ENCODE measurements at regions not wholly inside any gene's neighbourhood (a gene's known extent, or its start where the extent isn't known, plus 50 kb on each side); places are given as distances from the start of the nearest gene placed in this dataset.
"Not testable (repeated sequence)": the region's sequence is repeated elsewhere in the genome, so short reads cannot be mapped to it uniquely, and the experiment has no call there.

DNA sequence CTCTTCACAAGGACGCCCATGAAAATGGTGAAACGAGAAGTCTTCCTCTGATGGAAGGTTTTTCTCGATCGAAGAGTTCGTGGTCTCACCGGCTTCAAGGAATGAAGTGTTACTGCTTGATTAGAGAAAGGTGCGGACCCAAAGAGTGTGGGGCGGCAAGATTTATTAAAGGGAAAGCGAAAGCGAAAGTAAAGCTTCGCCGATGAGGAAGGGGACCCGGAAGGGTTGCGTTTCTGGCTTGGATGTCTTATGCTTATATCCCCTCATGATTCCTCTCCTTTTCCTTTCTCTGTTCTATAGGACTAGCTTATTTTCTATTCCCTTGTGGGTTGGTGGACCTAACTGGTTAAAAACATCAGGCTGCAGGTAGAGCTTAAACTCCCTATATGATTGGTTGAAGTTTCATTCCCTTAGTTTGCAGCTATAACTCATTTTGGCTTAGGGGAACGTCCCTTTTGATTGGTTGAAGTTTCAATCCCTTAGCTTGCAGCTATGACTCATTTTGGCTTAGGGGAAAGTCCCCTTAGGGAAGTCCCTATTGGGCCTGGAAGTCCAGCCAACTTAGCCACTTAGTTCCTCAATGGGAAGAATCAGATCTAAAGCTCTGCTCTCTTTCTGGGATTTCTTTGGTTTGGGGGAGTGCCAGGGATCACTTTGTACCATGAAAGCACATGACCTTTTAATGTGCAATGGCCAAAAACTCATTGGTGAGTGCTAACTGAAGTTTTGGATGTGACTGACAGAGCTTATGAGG is 1025.0 kb upstream of the PCDH10 start:
- H3K27ac Mint-ChIP-seq, result no peak overlapping the region
- H3K4me3 Mint-ChIP-seq, result peak overlapping the region; percentile 12

DNA sequence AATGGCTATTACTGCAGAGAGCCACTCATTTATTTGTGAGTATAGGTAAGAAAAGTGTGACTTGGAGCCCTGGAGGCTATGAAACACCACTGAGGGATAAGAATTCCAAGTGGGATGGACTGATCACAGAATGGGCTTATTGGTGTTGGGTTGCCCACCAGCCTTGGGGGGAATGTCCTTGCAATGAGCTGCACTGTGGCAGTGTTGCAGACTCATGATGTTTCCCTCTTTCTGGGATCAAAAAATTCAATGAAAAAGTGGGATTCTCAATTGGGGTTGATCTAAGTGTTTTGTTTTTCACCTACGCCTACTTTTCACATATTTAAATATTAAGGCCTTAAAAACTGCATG is 1024.5 kb upstream of the PCDH10 start:
- H3K27ac Mint-ChIP-seq, result no peak overlapping the region

More for the DNA sequence above, 1025.0 kb upstream of the PCDH10 start:
- H3K36me3 Mint-ChIP-seq, result no peaks in the 10 kb centered on the region
- no peak for ATAC-seq
- no peak for DNase-seq
- H3K27me3 Mint-ChIP-seq, result no peaks in the 10 kb centered on the region
- no peaks in the 10 kb centered on the region for H3K4me1 Mint-ChIP-seq
- CTCF ChIA-PET, result no interaction called here
- peaks cover 12% of the 10 kb centered on the region for H3K9me3 Mint-ChIP-seq (ENCODE audit: low read depth)

DNA sequence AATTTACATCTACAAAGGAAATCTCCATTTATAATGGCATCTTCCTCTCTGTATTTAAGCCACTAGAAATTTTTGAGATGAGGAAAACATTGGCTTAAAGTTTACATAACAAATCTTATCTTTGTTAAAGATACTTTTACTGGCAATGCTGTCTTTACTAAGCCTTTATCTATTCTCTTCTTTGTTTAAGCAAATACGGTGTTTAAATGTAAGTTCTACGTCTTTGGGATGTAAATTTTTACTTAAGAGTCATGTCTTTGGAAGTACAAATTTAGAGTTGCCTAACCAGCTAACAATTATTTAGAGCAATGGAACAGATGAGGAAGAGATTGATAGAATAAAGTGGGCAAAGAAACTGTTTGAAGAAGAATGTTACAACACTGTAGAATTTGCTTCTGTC is 1024.0 kb upstream of the PCDH10 start:
- H3K27me3 Mint-ChIP-seq, result no peaks in the 10 kb centered on the region
- H3K36me3 Mint-ChIP-seq, result no peaks in the 10 kb centered on the region
- no peak for ATAC-seq
- no peak overlapping the region for H3K4me3 Mint-ChIP-seq
- DNase-seq, result no peak
- no peak overlapping the region for H3K27ac Mint-ChIP-seq
- peaks cover 14% of the 10 kb centered on the region for H3K9me3 Mint-ChIP-seq (ENCODE audit: low read depth)
- CTCF ChIA-PET, result no interaction called here
- H3K4me1 Mint-ChIP-seq, result no peaks in the 10 kb centered on the region

More for the DNA sequence above, 1024.5 kb upstream of the PCDH10 start:
- H3K9me3 Mint-ChIP-seq (ENCODE audit: low read depth), result peaks cover 14% of the 10 kb centered on the region
- no peaks in the 10 kb centered on the region for H3K36me3 Mint-ChIP-seq
- no peak overlapping the region for H3K4me3 Mint-ChIP-seq
- CTCF ChIA-PET, result no interaction called here
- no peak for DNase-seq
- no peaks in the 10 kb centered on the region for H3K4me1 Mint-ChIP-seq
- H3K27me3 Mint-ChIP-seq, result no peaks in the 10 kb centered on the region
- ATAC-seq, result no peak

DNA sequence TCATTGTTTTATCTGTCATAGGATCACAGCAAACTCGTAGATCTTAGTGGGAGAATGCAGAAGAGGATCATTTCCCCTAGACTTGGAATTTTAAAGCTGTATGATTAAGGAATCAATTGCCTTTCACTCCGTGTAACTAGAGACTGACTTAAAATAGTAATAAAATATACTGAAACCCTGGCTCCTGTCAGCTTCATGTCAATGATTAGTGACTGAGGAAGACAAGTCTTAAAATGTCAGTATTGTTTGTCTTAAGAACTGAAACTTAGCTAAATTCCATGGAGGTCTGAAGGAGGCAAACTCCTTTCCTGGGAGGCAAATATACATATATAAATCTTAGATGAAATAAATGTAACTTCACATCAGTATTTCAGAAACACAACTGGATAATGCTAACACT is 1016.7 kb upstream of the PCDH10 start:
- no peak for ATAC-seq
- DNase-seq, result no peak
- CTCF ChIA-PET, result no interaction called here
- peaks cover 9% of the 10 kb centered on the region for H3K9me3 Mint-ChIP-seq (ENCODE audit: low read depth)
- no peak overlapping the region for H3K4me3 Mint-ChIP-seq
- H3K27ac Mint-ChIP-seq, result no peak overlapping the region
- H3K4me1 Mint-ChIP-seq, result no peaks in the 10 kb centered on the region
- H3K27me3 Mint-ChIP-seq, result no peaks in the 10 kb centered on the region
- H3K36me3 Mint-ChIP-seq, result no peaks in the 10 kb centered on the region

DNA sequence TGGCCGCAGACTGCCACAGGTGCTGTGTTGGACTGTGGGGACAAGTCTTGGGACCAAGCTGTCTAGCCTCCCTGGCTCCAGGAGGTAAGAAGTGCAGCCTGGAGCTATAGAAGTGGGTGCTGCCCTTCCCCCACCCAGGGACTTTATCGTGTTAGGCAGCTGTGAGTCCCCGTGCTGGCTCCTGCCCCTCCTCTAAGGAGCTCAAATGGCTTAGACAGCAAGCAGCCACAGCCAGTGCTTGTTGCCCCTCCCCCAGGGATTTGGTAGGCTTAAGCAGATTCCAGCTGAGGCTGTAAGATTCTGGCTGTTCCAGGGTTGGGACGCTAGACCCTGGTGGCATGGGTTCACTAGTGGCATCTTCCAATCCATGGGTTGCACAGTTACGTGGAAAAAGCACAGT is 979.4 kb upstream of the PCDH10 start:
- Mint-ChIP-seq H3K27ac (no peak overlapping the region), H3K36me3 (no peaks in the 10 kb centered on the region), H3K4me1 (no peaks in the 10 kb centered on the region), H3K4me3 (no peak overlapping the region), H3K27me3 (no peaks in the 10 kb centered on the region), H3K9me3 (ENCODE audit: low read depth) (peaks cover 9% of the 10 kb centered on the region)
- no peak for DNase-seq
- CTCF ChIA-PET, result no interaction called here
- no peak for ATAC-seq

DNA sequence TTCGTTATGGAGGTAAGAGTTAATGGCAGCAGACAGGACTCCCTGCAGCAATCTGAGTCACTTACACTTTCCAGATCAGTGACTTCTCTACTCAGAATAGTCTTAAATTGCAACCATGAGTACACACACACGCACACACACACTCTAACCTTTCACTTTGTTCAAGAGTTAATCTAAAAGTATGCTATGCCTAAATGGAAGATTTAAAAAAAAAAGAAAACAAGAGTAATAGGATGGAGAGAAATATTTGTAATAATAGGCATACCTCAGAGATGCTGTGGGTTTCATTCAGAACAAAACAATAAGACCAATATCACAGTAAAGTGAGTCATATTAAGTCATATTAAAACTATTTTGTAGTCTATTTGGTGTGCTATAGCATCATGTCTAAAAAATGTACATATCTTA is 969.1 kb upstream of the PCDH10 start:
- CTCF ChIA-PET, result no interaction called here
- Mint-ChIP-seq H3K27ac (no peak overlapping the region), H3K27me3 (no peaks in the 10 kb centered on the region), H3K4me3 (no peak overlapping the region), H3K4me1 (no peaks in the 10 kb centered on the region), H3K36me3 (no peaks in the 10 kb centered on the region), H3K9me3 (ENCODE audit: low read depth) (peaks cover 6% of the 10 kb centered on the region)
- no peak for ATAC-seq
- DNase-seq, result no peak

DNA sequence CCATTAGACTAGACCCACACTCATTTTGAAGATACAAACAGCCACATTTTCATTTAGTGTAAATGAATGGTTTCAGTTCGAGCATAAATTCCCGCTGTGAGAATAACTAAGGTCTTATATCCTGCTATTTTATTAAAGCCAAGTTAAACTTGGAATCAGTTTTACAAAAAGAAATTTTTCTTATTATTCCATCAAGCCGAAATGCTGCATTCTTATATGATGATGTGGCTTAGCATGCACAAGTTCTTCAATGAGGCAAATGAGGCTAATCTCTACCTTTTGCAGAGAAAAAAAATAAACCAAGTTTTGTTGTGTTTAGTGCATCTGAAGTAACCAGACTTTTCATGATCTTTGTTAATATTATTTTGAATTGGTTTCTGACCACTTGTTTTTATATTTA is 953.9 kb upstream of the PCDH10 start:
- no peaks in the 10 kb centered on the region for H3K27me3 Mint-ChIP-seq
- no peak for ATAC-seq
- H3K4me3 Mint-ChIP-seq, result no peak overlapping the region
- DNase-seq, result no peak
- H3K9me3 Mint-ChIP-seq (ENCODE audit: low read depth), result peaks cover 3% of the 10 kb centered on the region
- H3K4me1 Mint-ChIP-seq, result no peaks in the 10 kb centered on the region
- H3K36me3 Mint-ChIP-seq, result peaks cover 1% of the 10 kb centered on the region
- no peak overlapping the region for H3K27ac Mint-ChIP-seq
- CTCF ChIA-PET, result no interaction called here

DNA sequence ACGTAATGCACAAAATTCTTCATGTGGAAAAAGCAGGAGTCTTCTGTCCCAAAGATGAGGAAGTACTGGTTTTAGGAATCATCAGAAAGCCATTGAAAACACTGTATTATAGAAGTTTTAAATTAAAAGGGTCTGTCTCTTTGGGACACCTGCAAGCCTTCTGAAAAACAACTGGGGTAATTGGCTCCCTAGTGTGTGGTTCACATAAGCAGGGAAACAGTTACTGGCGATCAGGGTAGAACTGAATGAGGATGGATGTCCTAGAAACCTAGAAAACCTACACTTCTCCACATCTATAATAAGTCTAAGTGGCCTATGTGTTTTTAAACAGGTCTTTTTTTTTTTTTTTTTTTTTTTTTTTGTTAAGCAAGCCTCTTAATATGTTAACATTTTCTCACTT is 945.5 kb upstream of the PCDH10 start:
- Mint-ChIP-seq H3K4me1 (no peaks in the 10 kb centered on the region), H3K27me3 (no peaks in the 10 kb centered on the region), H3K9me3 (ENCODE audit: low read depth) (peaks cover 3% of the 10 kb centered on the region), H3K27ac (no peak overlapping the region), H3K4me3 (no peak overlapping the region), H3K36me3 (no peaks in the 10 kb centered on the region)
- ATAC-seq (no peak), DNase-seq (no peak)
- CTCF ChIA-PET, result no interaction called here

DNA sequence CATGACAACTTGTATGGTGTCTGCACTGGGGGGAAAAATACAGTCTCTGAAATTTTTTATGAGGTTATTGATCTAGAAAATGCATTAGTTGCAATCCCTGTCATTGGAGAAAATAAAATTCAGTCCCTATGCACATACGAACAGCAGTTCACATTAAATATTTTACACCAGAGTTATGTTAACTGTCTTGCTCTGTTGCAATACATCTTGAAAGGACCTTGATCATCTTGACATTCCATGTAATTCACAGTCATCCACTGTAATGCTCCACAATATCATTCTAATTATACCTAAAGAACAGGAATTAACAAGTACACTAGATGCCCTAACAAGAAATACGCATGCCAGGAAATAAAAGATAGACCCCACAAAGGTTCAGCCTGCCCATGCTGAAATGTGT is 934.6 kb upstream of the PCDH10 start:
- ATAC-seq (no peak), DNase-seq (no peak)
- Mint-ChIP-seq H3K9me3 (ENCODE audit: low read depth) (no peaks in the 10 kb centered on the region), H3K36me3 (no peaks in the 10 kb centered on the region), H3K4me3 (no peak overlapping the region), H3K27me3 (no peaks in the 10 kb centered on the region), H3K4me1 (no peaks in the 10 kb centered on the region), H3K27ac (no peak overlapping the region)
- CTCF ChIA-PET, result no interaction called here

DNA sequence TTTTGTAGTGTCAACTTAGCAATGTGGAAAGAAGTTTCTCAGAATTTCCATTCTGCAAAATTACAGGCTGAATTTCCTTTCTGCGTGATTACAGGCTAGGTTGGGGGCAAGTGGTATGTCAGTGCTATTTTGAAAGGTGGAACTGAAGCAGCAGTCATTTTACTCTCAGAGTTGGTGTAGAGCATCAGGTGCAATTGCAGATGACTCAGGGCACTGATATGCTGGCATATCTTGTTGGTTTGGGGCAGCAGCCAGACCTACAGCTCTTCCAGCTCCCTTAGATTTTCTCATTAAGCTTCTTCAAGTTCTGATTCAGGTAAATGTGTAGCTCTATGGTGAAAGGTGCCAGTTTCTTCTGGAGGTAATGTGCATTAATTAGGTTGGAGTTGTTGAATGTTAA is 930.7 kb upstream of the PCDH10 start:
- Mint-ChIP-seq H3K27me3 (no peaks in the 10 kb centered on the region), H3K36me3 (no peaks in the 10 kb centered on the region), H3K27ac (no peak overlapping the region), H3K4me3 (no peak overlapping the region), H3K4me1 (no peaks in the 10 kb centered on the region), H3K9me3 (ENCODE audit: low read depth) (peaks cover 4% of the 10 kb centered on the region)
- no peak for ATAC-seq
- DNase-seq, result no peak
- CTCF ChIA-PET, result no interaction called here

DNA sequence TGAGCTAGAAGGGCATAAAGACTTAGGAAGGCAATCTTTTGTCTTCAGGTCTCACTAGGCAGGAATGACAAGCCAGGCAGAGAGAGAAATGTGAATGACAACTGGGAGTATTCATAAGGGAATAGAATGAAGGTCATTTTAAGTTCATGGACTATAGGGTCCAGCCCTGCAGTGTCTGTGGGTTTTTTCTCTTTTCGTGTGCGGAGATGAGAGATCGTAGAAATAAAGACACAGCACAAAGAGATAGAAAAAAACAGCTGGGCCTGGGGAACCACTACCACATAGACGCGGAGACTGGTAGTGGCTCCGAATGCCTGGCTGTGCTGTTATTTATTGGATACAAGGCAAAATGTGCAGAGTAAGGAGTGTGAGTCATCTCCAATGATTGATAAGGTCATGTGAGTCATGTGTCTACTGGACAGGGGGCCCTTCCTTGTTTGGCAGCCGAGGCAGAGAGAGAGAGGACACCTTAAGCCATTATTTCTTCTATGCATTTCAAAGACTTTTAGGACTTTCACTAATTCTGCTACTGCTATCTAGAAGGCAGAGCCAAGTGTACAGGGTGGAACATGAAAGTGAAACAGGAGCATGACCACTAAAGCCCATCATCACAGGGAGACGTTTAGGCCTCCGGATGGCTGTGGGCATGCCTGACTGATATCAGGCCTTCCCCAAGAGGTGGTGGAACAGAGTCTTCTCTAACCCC is 921.8 kb upstream of the PCDH10 start:
- Mint-ChIP-seq H3K9me3 (ENCODE audit: low read depth) (peaks cover 5% of the 10 kb centered on the region), H3K4me1 (no peaks in the 10 kb centered on the region), H3K27ac (no peak overlapping the region), H3K36me3 (no peaks in the 10 kb centered on the region), H3K4me3 (no peak overlapping the region), H3K27me3 (no peaks in the 10 kb centered on the region)
- DNase-seq, result no peak
- CTCF ChIA-PET, result no interaction called here
- ATAC-seq, result no peak

DNA sequence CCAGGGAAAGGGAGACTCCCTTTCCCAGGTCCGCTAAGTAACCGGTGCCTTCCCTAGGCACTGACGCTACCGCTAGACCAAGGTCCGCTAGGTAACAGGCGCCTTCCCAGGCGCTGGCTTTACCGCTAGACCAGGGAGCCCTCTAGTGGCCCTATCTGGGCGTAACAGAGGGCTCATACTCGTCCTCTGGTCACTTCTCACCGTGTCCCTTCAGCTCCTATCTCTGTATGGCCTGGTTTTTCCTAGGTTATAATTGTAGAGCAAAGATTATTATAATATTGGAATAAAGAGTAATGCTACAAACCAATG is 921.3 kb upstream of the PCDH10 start:
- not testable (repeated sequence) for ATAC-seq, DNase-seq, H3K4me3 Mint-ChIP-seq

DNA sequence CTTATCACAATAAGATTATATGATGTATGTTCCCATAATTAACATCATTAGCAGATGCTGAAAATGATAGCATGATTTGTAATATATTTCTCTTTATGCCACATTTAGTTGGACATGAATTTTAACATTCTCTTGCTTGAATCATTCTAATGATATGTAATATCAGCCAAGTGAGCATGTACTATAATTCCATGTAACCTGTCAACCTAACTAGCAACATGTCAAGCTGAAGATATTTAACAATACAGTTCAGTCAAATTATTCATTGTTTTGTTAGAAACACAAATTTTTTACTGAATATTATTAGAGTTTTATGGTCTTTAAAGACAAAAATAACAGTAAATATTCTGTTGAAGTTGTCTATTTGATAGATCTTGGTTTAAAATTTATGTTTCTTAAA is 920.4 kb upstream of the PCDH10 start:
- no peak overlapping the region for H3K4me3 Mint-ChIP-seq
- H3K27ac Mint-ChIP-seq, result no peak overlapping the region
- H3K4me1 Mint-ChIP-seq, result no peaks in the 10 kb centered on the region
- CTCF ChIA-PET, result no interaction called here
- DNase-seq (no peak), ATAC-seq (no peak)
- peaks cover 5% of the 10 kb centered on the region for H3K9me3 Mint-ChIP-seq (ENCODE audit: low read depth)
- no peaks in the 10 kb centered on the region for H3K36me3 Mint-ChIP-seq
- H3K27me3 Mint-ChIP-seq, result no peaks in the 10 kb centered on the region

More for the DNA sequence above, 921.3 kb upstream of the PCDH10 start:
- H3K27me3 Mint-ChIP-seq; CTCF ChIA-PET; H3K4me1 Mint-ChIP-seq; H3K27ac Mint-ChIP-seq; H3K9me3 Mint-ChIP-seq (ENCODE audit: low read depth); H3K36me3 Mint-ChIP-seq: not testable (repeated sequence)

DNA sequence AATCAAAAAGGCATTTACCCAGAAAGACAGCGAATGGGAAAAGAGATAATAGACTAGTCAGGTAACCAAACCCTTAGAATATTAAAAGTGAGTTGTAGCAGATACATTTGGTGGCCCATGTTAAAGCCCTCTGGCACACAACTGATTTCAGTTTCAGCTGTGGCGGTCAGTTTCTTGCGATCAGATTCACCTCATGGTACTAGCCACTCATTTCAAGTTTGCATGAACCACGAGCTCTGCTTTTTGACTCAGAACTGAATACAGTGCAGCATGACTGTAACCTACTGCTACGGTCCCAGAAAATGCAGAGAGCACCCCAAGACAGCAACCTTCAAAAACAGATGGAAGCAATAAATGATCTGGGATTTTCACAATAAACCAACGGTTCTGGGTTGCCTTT is 919.1 kb upstream of the PCDH10 start:
- H3K27me3 Mint-ChIP-seq, result no peaks in the 10 kb centered on the region
- ATAC-seq, result no peak
- no peak overlapping the region for H3K4me3 Mint-ChIP-seq
- no peaks in the 10 kb centered on the region for H3K4me1 Mint-ChIP-seq
- CTCF ChIA-PET, result no interaction called here
- DNase-seq, result no peak
- no peaks in the 10 kb centered on the region for H3K36me3 Mint-ChIP-seq
- peaks cover 3% of the 10 kb centered on the region for H3K9me3 Mint-ChIP-seq (ENCODE audit: low read depth)
- no peak overlapping the region for H3K27ac Mint-ChIP-seq

DNA sequence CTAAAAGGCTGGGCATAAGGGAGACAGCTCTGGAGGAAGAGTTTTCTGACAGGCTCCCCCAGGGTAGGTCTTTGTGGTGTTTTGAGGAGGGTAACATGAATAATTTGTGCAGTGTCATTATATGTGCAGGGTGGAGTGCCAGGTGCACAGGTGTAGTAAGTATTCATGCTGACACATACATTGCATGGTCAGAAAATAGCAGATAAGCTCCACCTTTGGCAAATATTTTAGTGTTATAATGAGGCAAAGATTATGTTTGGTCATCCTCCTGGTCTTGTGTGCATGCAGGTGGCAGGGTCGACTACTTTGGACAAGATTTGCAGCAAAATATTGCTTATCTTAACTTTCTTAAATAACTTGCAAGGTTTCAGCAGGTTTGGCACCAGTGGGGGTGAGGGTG is 910.4 kb upstream of the PCDH10 start:
- CTCF ChIA-PET, result no interaction called here
- H3K36me3 Mint-ChIP-seq, result no peaks in the 10 kb centered on the region
- no peaks in the 10 kb centered on the region for H3K27me3 Mint-ChIP-seq

More for the DNA sequence above, 910.4 kb upstream of the PCDH10 start:
- ATAC-seq (no peak), DNase-seq (no peak)
- peaks cover 2% of the 10 kb centered on the region for H3K9me3 Mint-ChIP-seq (ENCODE audit: low read depth)
- H3K27ac Mint-ChIP-seq, result no peak overlapping the region
- H3K4me1 Mint-ChIP-seq, result no peaks in the 10 kb centered on the region
- H3K4me3 Mint-ChIP-seq, result no peak overlapping the region
